Epithelial cell of esophagus (primary cell): ENCODE measurements at regions not wholly inside any gene's neighbourhood (a gene's known extent, or its start where the extent isn't known, plus 50 kb on each side); places are given as distances from the start of the nearest gene placed in this dataset.

Experiments used
- DNase-seq: peaks from one replicate; pipeline ENCODE4 v3.0.0; 2010; ENCODE audit warnings: low read depth
- H3K4me3 ChIP-seq: 2 replicates; pipeline ENCODE4 v1.5.1; 2011; ENCODE audit warnings: mild to moderate bottlenecking, low read length, control low read depth
- TF ChIP-seq, protein P1 (sequence below): IDR thresholded peaks from 2 replicates; pipeline ENCODE4 v1.5.1; 2011; ENCODE audit warnings: low read depth, mild to moderate bottlenecking, low read length, control low read depth, inconsistent platforms; ENCODE audit not compliant: insufficient read depth; ENCODE audit errors: missing control alignments

DNA sequence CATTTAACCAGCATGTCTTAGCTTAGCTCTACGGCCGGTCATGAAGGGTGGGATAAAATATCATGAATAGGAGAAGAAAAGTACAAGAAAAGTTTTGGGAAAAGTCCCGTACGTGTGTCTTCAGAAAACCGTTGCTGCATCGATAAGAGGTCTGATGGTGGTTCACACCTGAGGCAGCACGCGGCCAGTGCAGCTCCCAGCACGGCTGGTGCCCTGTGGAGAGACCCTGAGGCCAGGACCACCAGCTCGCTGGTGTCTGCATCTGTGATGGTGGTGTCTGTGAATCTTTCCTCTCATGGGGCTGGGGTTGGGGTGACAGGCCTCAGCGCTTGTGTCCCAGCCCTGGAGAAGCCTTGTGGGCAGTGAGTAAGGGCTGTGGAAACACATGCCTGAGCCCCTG lies 148.9 kb upstream of the IRX4 start:
- no peak overlapping the region for H3K4me3 ChIP-seq
- TF ChIP-seq, protein P1, sequence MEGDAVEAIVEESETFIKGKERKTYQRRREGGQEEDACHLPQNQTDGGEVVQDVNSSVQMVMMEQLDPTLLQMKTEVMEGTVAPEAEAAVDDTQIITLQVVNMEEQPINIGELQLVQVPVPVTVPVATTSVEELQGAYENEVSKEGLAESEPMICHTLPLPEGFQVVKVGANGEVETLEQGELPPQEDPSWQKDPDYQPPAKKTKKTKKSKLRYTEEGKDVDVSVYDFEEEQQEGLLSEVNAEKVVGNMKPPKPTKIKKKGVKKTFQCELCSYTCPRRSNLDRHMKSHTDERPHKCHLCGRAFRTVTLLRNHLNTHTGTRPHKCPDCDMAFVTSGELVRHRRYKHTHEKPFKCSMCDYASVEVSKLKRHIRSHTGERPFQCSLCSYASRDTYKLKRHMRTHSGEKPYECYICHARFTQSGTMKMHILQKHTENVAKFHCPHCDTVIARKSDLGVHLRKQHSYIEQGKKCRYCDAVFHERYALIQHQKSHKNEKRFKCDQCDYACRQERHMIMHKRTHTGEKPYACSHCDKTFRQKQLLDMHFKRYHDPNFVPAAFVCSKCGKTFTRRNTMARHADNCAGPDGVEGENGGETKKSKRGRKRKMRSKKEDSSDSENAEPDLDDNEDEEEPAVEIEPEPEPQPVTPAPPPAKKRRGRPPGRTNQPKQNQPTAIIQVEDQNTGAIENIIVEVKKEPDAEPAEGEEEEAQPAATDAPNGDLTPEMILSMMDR, result no peak
- DNase-seq, result no peak

DNA sequence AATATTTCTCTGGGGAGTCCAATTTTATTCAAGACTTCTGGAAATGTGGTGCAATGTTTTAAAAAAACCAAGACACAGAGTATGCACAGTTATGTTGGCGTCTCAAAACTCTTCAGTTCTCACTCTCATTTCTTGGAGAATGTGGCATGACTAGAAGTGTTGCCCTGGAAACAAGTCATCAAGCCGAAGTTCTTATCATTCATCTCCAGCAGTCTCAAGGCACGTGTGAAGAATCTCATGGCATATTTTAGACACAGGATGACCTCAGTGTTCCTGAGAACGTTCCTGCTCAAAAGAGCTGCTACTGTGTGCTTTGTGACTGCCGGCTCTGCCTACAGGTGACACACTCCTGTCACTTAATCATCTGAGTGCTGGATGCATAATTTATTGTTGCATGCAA lies 147.4 kb upstream of the IRX4 start:
- H3K4me3 ChIP-seq, result no peak overlapping the region
- no peak for DNase-seq
- TF ChIP-seq, protein P1, result no peak

DNA sequence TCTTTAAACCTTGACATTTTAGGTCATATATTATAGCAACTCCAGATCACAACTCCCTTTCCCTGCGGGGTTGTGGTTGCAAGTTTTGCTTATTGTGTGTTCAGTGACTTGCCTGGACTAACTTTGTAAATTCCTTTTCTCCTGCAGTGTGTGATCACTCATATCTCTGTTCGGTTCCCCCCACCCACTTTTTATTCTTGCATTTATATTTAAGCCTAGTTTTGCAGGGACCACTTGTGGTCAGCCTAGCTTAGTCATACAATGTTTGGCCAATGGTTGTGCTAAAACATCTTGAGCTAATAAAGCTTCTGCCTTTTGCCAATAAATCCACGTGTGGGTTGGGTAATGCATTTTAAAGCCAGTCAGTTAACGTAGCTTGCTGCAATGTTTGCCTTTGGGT lies 146.5 kb upstream of the IRX4 start:
- DNase-seq, result no peak
- TF ChIP-seq, protein P1, result no peak
- no peak overlapping the region for H3K4me3 ChIP-seq

DNA sequence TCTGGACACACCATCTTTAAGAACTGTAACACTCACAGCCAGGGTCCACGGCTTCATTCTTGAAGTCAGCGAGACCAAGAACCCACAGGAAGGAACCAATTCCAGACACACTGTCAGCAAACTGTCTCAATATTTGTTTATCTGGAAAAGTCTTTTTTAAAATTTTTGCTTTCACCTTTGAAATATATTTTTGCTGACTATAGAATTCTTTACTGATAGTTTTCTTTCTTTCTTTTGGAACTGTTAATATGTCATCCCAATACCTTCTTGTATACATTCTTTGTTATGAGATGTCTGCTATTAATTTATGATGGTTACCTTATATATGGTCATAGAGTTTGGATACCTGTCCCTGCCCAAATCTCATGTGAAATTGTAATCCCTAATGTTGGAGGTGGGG lies 145.1 kb upstream of the IRX4 start:
- TF ChIP-seq, protein P1, result no peak
- DNase-seq, result no peak
- H3K4me3 ChIP-seq, result no peak overlapping the region

DNA sequence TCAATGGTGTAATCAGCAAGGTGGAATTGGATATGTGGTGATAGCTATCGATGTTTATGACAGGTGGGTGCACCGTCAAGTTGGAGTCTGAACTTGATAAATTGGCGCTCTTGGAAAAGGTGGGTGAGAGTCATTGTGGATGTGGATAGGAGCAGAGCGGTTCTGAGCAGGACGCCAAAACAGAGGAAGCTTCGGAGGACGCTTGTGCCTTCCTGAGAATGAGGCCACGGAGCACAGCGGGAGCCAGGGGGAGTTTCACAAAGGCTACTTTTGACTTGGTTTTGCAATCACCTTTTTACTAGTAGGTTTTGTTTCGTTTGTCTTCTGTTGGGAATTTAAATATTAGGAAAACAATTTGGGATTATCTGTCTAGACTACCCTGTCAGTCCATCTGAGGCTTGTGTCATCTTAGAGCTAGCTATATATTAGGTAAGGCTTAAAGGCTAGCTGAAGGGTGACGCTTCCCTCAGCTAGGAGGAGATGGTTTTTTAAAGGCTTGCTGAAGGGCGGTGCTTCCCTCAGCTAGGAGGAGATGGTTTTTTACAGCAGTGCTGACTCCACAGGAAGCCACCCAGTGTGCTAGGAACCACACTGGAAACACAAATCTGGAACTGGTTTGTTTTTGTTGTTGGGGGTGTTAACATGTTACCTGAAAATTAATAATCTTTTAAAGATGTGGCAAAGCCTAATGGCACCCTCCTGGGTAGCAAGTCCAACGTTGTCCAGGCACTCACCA lies 142.4 kb upstream of the IRX4 start:
- DNase-seq, result no peak
- TF ChIP-seq, protein P1, result no peak
- no peak overlapping the region for H3K4me3 ChIP-seq

DNA sequence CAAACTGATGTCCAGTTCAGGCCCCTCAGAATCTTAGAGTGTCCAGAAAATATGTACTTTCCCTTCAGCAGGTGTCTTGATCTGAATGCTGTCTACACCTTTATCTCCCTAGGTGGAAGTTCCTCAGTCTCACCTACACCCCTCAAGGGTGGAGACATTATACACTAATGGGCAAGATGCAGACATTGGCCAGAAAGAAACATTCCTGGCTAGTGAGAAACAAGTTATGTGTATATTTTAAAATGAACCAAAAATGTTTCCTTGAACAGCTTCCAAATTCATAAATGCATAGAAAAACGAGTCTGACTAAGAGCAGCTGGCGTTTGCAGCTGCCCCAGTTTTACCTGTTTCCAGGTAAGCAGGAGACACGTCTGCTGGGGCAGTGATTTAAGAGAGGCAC lies 140.5 kb upstream of the IRX4 start:
- peak; percentile 32 for DNase-seq
- H3K4me3 ChIP-seq, result no peak overlapping the region
- TF ChIP-seq, protein P1, result no peak

DNA sequence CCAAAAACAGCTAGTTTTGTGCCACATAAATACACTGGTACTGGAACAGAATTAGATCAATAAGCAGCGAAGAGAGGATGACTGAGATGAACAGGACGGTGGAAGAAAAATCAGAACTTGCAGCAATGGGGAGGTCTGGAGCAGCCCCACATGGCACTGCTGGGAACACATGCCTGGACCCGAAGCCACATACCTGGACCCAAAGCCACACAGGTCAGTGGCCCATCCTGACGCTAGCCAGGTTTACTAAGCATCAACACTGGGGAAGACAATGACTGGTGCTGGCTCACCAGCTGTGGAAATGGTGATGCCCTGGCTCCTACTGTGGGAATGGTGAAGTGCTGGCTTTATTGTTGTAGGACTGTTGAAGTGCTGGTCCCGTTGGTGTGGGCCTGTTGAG lies 139.7 kb upstream of the IRX4 start:
- no peak for DNase-seq
- TF ChIP-seq, protein P1, result no peak
- H3K4me3 ChIP-seq, result no peak overlapping the region
